ENCODE measurements at regions not wholly inside any gene's neighbourhood (a gene's known extent, or its start where the extent isn't known, plus 50 kb on each side); places are given as distances from the start of the nearest gene placed in this dataset.
"Not testable (repeated sequence)": the region's sequence is repeated elsewhere in the genome, so short reads cannot be mapped to it uniquely, and the experiment has no call there.

- TF ChIP-seq POLR2A (IDR thresholded peaks at IDR 0.05) (no peak), CTCF (IDR thresholded peaks at IDR 0.05) (peak; percentile 24 to 34 (median 28))
- no peak for DNase-seq (ENCODE audit: extremely low spot score in 2 of 2)
- Histone ChIP-seq H3K36me3 (no peaks in the 10 kb centered on the region), H3K27ac (no peak overlapping the region), H3K4me3 (no peak overlapping the region), H3K27me3 (no peaks in the 10 kb centered on the region), H3K4me1 (no peaks in the 10 kb centered on the region), H3K9me3 (no peaks in the 10 kb centered on the region)
- intact Hi-C loops (cut with DNase I), result no loop called here
These were observed 329.5 kb downstream of the PAX3 start for GRCh38 chr2:221969087-221969829.

- H3K27me3 ChIP-seq, result no peaks in the 10 kb centered on the region
- H3K9me3 ChIP-seq, result no peaks in the 10 kb centered on the region
- intact Hi-C loops (cut with DNase I), result no loop called here
- TF ChIP-seq POLR2AphosphoS5 (IDR thresholded peaks at IDR 0.05; ENCODE audit: insufficient read depth in 1 of 2, low read depth in 1 of 2) (no peak), CTCF (IDR thresholded peaks at IDR 0.05) (no peak), POLR2A (IDR thresholded peaks at IDR 0.05) (no peak)
- H3K4me3 ChIP-seq, result no peak overlapping the region
- H3K36me3 ChIP-seq, result no peaks in the 10 kb centered on the region
- H3K27ac ChIP-seq, result no peak overlapping the region
- H3K4me1 ChIP-seq, result no peaks in the 10 kb centered on the region
- no peak for DNase-seq (ENCODE audit: extremely low spot score in 2 of 2)
These were observed 336.6 kb downstream of the PAX3 start for GRCh38 chr2:221962186-221962585.

GRCh38 chr2:221961561-221961960 is 337.2 kb downstream of the PAX3 start:
- intact Hi-C loops (cut with DNase I), result no loop called here
- Histone ChIP-seq H3K9me3 (no peaks in the 10 kb centered on the region), H3K4me3 (no peak overlapping the region), H3K36me3 (no peaks in the 10 kb centered on the region), H3K4me1 (no peaks in the 10 kb centered on the region), H3K27ac (no peak overlapping the region), H3K27me3 (no peaks in the 10 kb centered on the region)
- DNase-seq (ENCODE audit: extremely low spot score in 2 of 2), result no peak
- TF ChIP-seq POLR2AphosphoS5 (IDR thresholded peaks at IDR 0.05; ENCODE audit: insufficient read depth in 1 of 2, low read depth in 1 of 2) (no peak), POLR2A (IDR thresholded peaks at IDR 0.05) (no peak), CTCF (IDR thresholded peaks at IDR 0.05) (no peak)

- Histone ChIP-seq H3K36me3 (no peaks in the 10 kb centered on the region), H3K27me3 (no peaks in the 10 kb centered on the region), H3K27ac (no peak overlapping the region), H3K9me3 (no peaks in the 10 kb centered on the region), H3K4me3 (no peak overlapping the region), H3K4me1 (no peaks in the 10 kb centered on the region)
- intact Hi-C loops (cut with DNase I), result no loop called here
- DNase-seq (ENCODE audit: extremely low spot score in 2 of 2), result no peak
- TF ChIP-seq CTCF (IDR thresholded peaks at IDR 0.05), result no peak
- no peak for TF ChIP-seq POLR2A (IDR thresholded peaks at IDR 0.05)
- TF ChIP-seq POLR2AphosphoS5 (IDR thresholded peaks at IDR 0.05; ENCODE audit: insufficient read depth in 1 of 2, low read depth in 1 of 2), result no peak
These were observed 340.6 kb downstream of the PAX3 start for GRCh38 chr2:221958224-221958623.

GRCh38 chr2:221948076-221948475 is 350.7 kb downstream of the PAX3 start:
- DNase-seq (ENCODE audit: extremely low spot score in 2 of 2), result no peak
- intact Hi-C loops (cut with DNase I), result no loop called here
- Histone ChIP-seq H3K27ac (no peak overlapping the region), H3K36me3 (no peaks in the 10 kb centered on the region), H3K9me3 (no peaks in the 10 kb centered on the region), H3K27me3 (no peaks in the 10 kb centered on the region), H3K4me3 (no peak overlapping the region), H3K4me1 (peaks cover 2% of the 10 kb centered on the region)
- TF ChIP-seq POLR2A (IDR thresholded peaks at IDR 0.05) (no peak), POLR2AphosphoS5 (IDR thresholded peaks at IDR 0.05; ENCODE audit: insufficient read depth in 1 of 2, low read depth in 1 of 2) (no peak), CTCF (IDR thresholded peaks at IDR 0.05) (no peak)

- H3K4me3 ChIP-seq; H3K27ac ChIP-seq; intact Hi-C loops (cut with DNase I); DNase-seq (ENCODE audit: extremely low spot score in 2 of 2); H3K36me3 ChIP-seq; H3K27me3 ChIP-seq; H3K4me1 ChIP-seq; H3K9me3 ChIP-seq: not testable (repeated sequence)
These were observed 354.3 kb downstream of the PAX3 start for GRCh38 chr2:221944452-221944851.

Data from vagina (tissue), 2 donors.